NCI-H2029 treated with DMSO at 0.1 percent for 48 hours (cell line): ENCODE measurements at regions not wholly inside any gene's neighbourhood (a gene's known extent, or its start where the extent isn't known, plus 50 kb on each side); places are given as distances from the start of the nearest gene placed in this dataset.

Source experiments
- DNase-seq: peaks from one replicate; lab custom pipeline; 2025; lab: John Stamatoyannopoulos, UW

- no peak for DNase-seq
Measured at GRCh38 chr1:38576241-38576640, 283.3 kb downstream of the RRAGC start.

- no peak for DNase-seq
Measured at GRCh38 chr1:38571726-38572125, 287.8 kb downstream of the RRAGC start.

DNA sequence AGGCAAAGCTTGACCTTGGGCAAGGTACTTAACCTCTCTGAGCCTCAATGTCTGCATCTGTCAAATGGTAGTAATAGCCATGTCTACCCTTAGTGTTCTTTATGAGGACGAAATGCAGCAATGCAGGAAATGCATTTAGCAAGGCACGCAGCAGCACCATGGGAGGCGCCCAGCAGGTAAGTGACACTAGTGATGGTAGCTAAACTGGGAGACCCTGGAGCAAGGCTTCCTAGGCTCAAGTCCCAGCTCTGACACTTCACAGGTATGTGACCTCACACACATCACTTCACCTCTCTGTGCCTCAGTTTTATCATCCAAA lies 289.0 kb downstream of the RRAGC start:
- DNase-seq: no peak

DNA sequence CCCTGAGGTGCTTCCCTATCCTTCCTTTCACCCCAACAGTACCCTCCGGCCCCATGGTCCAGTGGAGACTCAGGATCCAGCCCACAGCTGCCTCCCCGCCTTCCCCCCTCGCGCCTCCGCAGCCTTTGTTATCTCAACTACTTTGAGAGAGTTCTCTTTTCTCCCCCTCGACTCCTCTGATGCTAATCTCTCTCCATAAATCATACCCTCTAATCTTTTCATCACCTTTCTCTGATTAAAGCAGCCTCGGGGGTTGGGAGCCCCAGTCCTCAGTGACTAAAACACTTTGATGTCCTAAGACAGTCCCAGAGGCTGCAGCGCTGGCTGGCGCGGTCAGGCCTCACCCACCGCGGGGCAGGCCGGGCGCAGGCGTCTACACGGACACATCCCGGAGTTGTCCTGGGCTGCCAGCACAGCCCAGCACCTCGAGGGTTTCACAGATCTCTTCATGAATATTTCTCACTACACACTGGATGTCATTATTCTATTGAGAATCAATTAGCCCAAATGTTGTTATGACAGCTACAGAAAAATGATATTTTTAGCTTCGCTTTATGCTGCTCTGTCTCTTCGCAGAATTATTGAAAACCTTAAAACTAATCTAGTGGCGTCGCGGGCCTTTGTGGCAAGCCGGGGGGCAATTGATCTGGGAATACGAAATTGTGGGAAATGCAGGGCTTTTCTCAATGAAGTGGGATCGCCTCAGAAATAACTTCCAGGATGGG lies 289.5 kb downstream of the RRAGC start:
- DNase-seq: no peak

DNA sequence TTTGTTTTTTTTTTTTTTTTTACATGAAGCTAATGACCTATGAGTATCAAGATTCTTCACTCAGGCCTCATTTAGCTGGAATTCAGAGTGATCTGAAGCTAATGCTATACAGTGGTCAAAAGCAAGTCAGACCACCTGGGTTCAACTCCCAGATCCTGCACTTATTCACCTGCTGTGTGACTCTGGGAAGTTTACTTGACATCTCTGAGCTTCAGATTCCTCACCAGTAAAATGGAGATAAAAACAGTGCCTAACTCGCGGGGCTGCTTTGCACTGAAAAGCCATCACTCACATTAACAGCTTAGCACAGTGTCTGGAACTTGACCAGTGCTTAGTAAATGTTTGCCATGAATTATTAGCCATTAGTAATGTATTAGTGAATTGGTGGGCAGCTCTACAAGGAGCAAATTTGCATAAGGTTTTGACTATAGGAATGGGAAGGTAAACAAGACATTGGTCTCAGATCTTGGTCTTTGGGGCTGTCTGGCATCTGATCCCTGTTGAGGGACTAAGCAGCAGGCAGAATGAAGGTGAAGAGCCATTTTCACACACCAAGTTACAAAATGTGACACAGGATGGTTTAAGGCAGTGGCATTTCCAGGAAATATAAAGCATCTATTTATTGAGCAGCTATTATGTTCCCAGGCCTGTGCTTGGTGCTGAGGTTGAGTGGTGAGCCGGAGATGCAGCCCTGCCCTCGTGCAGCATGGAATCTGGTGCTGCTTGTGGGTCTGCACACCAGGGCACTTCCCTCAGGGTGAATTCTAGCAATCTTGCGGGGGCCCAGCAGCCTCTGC lies 291.3 kb downstream of the RRAGC start:
- DNase-seq: no peak

DNA sequence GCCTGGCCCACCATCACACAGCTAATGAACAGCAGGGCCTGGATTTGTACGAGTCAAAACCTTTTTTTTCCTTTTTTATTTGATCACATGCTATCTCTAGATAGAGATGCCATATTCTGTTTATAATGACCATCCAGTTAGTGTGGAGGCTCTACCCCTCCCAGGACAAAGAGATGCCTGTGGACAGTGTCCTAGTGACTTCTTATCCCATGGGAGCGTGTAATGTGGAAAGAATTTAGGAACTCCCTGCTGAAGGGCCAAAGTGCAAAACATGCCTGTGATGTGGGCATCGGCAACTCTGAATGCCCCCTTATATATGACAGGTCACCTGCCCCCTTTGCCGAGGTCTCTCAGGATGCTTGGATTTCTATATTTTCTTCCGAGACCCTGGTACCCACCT lies 292.2 kb downstream of the RRAGC start:
- no peak for DNase-seq

DNA sequence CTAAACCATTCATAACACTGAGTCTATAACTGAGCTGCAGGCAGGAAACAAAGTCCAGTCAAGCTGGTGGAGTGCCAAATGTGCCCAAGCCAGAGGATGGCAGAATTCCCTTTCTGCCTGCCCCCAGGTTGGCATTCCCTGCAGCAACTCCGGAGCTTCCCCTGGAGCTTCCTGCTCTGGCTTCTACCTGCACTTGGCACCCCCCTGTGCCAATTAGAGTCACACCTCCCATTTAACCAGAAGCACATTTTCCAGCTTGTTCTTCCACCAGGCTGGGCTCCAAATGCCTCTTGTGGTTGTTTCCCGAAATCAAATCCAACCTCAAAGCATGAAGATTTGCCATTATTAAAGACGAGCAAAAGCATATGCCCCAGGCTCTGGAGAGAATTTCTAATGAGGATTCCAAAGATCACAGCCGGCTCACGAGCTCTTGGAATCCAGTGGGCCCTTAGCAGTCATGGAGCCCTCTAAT lies 294.5 kb downstream of the RRAGC start:
- no peak for DNase-seq

DNA sequence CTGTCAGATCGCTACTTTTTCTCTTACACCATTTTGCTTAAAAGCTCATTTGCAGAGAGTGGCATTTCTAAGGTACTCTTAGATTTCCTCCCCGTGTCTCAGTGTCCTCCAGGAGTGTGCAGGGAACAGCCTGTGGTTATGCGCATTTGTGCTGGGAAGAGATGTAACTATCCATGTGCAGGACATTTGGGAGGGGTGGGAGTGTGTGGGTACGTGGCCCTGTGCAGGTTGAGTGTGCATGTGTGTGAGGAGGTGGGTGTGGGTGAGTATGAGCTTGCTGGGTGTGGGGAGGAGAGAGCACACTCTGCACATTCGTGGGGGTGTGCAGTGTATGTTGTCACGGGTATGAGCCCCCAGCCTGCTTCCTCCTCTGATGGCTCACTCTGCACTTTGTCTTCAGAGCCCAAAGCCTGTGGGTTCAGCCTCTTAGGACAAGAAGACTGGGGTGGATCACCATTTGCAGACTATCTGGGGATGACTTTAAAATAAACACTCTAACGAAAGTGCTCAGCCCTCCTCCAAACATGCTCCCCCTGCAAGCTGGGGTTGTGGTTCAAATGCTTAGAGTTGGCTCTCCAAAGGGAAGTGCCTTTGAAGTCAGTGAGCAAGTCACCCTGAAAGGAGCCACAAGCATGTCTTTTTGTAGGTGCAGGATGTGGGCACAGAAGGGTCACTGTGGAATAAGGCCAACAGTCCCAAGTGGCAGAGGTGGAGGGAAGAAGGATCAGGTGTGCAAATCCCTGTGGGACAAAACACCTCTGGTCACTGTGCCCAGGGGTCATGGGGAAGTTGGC lies 295.4 kb downstream of the RRAGC start:
- DNase-seq: no peak

GRCh38 chr1:38561725-38562124 lies 297.8 kb downstream of the RRAGC start:
- no peak for DNase-seq

DNA sequence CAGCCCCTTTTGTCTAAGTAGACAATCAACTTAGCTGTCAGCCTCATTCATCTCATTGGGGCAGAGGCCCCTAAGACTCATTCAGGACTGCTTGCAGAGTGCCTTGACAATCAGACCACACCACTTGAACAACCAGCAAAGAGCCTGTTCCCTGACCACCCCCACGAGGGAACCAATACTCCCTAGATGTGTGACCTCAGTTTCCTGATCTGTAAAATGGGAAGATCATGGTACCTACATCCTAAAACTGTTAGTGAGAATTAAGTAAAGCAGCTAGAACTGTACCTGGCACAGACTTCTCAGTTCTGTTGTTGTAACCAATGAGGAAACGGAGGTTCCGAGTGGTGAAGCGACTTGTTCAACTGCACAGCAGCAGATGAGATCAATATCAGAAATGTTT lies 298.5 kb downstream of the RRAGC start:
- no peak for DNase-seq

GRCh38 chr1:38560457-38560856 lies 299.1 kb downstream of the RRAGC start:
- DNase-seq: no peak

DNA sequence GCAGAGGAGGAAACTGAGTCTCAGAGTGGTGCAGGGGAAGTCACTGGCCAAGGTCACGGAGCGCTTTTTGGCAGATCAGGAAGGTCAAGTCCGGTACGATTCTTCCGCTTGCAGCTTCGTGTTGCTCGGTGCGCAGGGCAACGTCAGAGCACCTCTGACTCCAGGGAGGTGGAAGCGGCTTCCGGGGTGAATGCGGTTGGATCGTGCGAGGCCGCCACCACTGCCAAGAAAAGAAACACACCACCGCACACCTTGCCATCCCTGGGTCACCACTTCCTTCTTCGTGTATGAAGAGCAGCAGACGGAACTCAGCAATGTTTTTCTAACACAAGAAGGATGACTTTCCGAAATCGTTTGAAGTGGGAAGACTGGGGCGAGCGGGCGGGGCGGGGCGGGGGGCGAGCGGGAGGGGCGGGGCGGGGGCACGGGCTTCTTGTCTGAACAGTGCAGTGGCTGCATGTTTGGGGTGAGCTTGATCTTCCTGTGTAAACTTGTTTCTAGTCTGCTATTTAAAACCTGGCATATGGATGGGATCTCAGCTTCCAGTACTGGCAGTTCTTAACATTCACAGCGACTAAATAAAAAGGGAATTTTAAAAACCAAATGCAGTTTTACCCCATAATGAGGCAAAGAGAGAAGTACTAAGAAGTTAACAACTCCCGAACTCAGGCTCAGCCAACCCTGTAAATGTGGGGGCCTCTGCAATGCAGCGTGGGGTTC lies 300.0 kb downstream of the RRAGC start:
- DNase-seq: peak; percentile 46

GRCh38 chr1:38558500-38559445 lies 300.8 kb downstream of the RRAGC start:
- peak; percentile 40 for DNase-seq

DNA sequence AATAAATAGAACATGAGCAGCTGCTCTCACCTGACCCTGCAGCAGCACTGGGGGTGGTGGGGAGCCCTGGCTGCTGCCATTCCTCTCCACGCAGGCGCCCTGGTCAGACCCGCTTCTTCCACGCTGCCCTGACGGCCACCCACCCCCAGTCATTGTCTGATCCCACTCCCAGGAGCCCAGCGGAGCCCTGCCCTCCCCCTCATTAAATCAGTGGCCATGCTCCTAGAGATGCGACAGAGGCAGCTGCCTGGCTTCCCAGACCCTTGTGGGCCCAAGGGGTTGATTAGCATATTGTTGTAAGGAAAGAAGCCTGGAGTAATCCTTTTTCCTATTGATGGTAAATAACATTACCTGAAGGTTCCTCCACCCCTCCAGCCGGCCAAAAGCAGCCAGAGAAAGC lies 301.5 kb downstream of the RRAGC start:
- DNase-seq: no peak

DNA sequence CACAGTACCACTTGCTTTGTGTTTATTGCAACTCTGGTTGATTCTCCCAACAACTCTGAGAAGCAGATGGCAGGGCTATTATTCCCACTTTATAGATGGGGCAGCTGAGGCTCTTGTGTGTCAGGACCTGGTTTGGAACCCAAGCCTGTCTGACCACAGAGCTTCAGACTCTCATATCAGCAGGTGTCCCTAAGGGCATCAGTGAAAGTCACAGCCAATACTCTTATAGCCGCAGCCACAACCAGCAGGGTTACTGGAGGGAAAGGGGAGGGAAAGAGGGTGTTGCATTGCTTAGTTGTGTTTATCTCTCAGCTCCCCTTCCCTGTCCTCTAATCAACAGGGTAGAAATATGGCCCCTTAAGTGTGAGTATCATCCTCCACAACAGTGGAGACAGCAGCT lies 304.0 kb downstream of the RRAGC start:
- no peak for DNase-seq

- no peak for DNase-seq
Measured at GRCh38 chr1:38555130-38555529, 304.4 kb downstream of the RRAGC start.

- DNase-seq: no peak
Measured at GRCh38 chr1:38551318-38552307, 308.0 kb downstream of the RRAGC start.

- no peak for DNase-seq
Measured at GRCh38 chr1:38549191-38549590, 310.4 kb downstream of the RRAGC start.

DNA sequence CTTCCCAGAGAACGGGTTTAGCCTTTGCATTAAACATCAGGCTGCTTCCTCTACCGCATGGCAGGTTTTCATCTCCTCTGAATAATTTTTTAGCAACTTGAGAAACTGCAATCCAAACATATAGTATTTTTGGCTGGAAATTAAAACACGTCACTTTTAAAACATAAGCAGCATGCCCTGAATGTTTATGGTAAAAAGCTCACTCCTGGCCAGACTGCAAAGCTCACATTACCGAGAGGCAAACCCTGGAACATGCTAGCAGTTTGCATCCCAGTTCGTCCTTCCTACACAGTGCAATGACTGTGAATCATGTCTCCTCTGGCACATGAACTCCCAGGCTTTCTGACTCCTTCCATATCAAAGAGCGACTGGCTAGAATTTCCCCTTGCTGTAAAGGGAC lies 312.3 kb downstream of the RRAGC start:
- DNase-seq: no peak

- DNase-seq: no peak
Measured at GRCh38 chr1:38546636-38547035, 312.9 kb downstream of the RRAGC start.
